ENCODE measurements at regions not wholly inside any gene's neighbourhood (a gene's known extent, or its start where the extent isn't known, plus 50 kb on each side); places are given as distances from the start of the nearest gene placed in this dataset.

GRCh38 chrX:42497356-42497755, 280.6 kb downstream of the PPP1R2C start:
- no peak for TF ChIP-seq CTCF (IDR thresholded peaks at IDR 0.05; ENCODE audit: insufficient read depth, low read length)
- no peak for TF ChIP-seq POLR2AphosphoS5 (IDR thresholded peaks at IDR 0.05; ENCODE audit: low read depth)
- TF ChIP-seq GABPA (IDR thresholded peaks at IDR 0.05; ENCODE audit: low read depth): no peak
- no peak for TF ChIP-seq REST (IDR thresholded peaks at IDR 0.05; ENCODE audit: insufficient replicate concordance, low read depth)
